Uterus (tissue), 2 donors: ENCODE measurements at regions not wholly inside any gene's neighbourhood (a gene's known extent, or its start where the extent isn't known, plus 50 kb on each side); places are given as distances from the start of the nearest gene placed in this dataset.

Experiments used
- CTCF ChIP-seq, 4 experiments: fragments of 200-600 bp in 2 of 4; fragments of 450-650 bp in 2 of 4; sonication (generic) in 2 of 4; IDR thresholded peaks; one replicate each; pipeline ENCODE4 v1.5.1; 2016 to 2019; ENCODE audit warnings: antibody characterized with exemption in 4 of 4, mild to moderate bottlenecking in 2 of 4, moderate library complexity in 1 of 4
- POLR2A ChIP-seq, 2 donors: fragments of 450-650 bp; IDR thresholded peaks; one replicate each; pipeline ENCODE4 v1.6.1; 2016; ENCODE audit warnings: antibody characterized with exemption in 2 of 2, mild to moderate bottlenecking in 1 of 2, moderate library complexity in 1 of 2

- TF ChIP-seq CTCF (IDR thresholded peaks at IDR 0.05) = no peak
- TF ChIP-seq POLR2A (IDR thresholded peaks at IDR 0.05) = no peak
Observed at GRCh38 chr15:19987389-19988048, 554.1 kb downstream of the GOLGA6L6 start.
